ENCODE measurements at regions not wholly inside any gene's neighbourhood (a gene's known extent, or its start where the extent isn't known, plus 50 kb on each side); places are given as distances from the start of the nearest gene placed in this dataset.
A peak's percentile ranks its signal among the peaks of the same experiment; 100 is the strongest.
"Not testable (repeated sequence)": the region's sequence is repeated elsewhere in the genome, so short reads cannot be mapped to it uniquely, and the experiment has no call there.

DNA sequence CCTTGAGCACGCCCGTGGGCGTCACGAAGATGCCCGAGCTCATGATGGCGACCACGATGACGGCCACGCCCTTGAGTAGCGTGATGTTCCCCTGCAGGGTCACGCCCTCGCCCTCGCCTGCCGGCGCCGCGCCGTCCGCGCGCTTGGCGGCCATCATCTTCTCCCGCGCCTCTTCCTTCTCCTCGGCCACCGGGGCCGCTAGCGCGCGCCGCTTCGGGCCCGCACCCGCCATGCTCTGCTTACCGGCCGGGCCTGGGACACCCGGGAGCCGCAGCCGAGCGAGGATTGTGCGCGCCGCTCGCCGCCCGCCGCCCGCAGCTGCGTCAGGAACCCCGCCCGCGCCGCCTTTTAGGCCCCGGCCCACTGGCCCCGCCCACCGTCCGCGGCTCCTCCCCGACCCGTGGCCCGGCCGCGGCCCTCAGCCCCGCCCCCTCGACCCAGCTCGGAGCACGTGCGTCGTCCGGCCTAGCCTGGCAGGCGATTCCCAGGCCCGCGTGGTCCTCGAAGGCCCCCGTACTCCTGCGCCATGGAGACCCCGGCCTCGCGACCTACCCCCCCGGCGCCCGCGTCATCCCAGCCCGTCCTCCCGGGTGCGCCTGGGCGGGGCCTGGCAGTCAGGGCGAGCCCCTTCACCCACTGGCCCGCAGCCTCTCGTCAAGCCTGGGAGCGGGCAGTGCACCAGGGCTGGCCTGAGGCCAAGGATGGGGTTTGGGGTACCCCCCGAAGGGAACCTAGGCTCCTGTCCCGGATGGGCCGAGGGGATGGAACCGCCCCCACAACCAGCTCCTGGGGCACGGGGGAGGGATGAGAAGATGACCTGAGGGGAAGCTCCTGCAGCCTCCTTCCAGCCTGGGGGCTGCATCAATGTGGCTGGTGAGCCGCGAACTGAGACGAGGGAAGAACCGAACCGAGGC is 79.0 kb upstream of the METTL9 start (continued):
- TF ChIP-seq GTF2F1 (IDR thresholded peaks at IDR 0.05; ENCODE audit: low read depth, low read length) (peak; percentile 28; the same call in 1 of the 2 replicates), TAF1 (IDR thresholded peaks at IDR 0.05; ENCODE audit: control insufficient read depth, extremely low read depth, insufficient read depth, low read length, severe bottlenecking) (peak; percentile 12), YY1 (IDR thresholded peaks at IDR 0.05; ENCODE audit: borderline replicate concordance in 1 of 3, control insufficient read depth in 1 of 3, extremely low read depth in 1 of 3, insufficient read depth in 3 of 3, insufficient read length in 1 of 3, insufficient replicate concordance in 2 of 3, low read depth in 1 of 3, low read length in 2 of 3) (peak in 2 of 3 experiments; percentile 83 to 87), CREB1 (IDR thresholded peaks at IDR 0.05) (peak; percentile 71; the same call in 1 of the 2 replicates), ELF4 (CRISPR knock-in tag; IDR thresholded peaks at IDR 0.05) (0 out of 2 replicates have a peak, but pooled peaks have one; percentile 29), ZNF165 (CRISPR knock-in tag; IDR thresholded peaks at IDR 0.05; ENCODE audit: borderline replicate concordance) (0 out of 2 replicates have a peak, but pooled peaks have one; percentile 29), POLR2G (IDR thresholded peaks at IDR 0.05; ENCODE audit: low read depth, low read length) (peak; percentile 87), ZBTB17 (CRISPR knock-in tag; IDR thresholded peaks at IDR 0.05) (peak; percentile 76; the same call in 1 of the 2 replicates), CBX3 (IDR thresholded peaks at IDR 0.05; ENCODE audit: borderline replicate concordance in 1 of 2, low read length in 2 of 2) (peak in 1 of 2 experiments; percentile 41; a peak in 1 of 3 replicates)
- TF ChIP-seq, protein P1, sequence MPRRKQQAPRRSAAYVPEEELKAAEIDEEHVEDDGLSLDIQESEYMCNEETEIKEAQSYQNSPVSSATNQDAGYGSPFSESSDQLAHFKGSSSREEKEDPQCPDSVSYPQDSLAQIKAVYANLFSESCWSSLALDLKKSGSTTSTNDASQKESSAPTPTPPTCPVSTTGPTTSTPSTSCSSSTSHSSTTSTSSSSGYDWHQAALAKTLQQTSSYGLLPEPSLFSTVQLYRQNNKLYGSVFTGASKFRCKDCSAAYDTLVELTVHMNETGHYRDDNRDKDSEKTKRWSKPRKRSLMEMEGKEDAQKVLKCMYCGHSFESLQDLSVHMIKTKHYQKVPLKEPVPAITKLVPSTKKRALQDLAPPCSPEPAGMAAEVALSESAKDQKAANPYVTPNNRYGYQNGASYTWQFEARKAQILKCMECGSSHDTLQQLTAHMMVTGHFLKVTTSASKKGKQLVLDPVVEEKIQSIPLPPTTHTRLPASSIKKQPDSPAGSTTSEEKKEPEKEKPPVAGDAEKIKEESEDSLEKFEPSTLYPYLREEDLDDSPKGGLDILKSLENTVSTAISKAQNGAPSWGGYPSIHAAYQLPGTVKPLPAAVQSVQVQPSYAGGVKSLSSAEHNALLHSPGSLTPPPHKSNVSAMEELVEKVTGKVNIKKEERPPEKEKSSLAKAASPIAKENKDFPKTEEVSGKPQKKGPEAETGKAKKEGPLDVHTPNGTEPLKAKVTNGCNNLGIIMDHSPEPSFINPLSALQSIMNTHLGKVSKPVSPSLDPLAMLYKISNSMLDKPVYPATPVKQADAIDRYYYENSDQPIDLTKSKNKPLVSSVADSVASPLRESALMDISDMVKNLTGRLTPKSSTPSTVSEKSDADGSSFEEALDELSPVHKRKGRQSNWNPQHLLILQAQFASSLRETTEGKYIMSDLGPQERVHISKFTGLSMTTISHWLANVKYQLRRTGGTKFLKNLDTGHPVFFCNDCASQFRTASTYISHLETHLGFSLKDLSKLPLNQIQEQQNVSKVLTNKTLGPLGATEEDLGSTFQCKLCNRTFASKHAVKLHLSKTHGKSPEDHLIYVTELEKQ (CRISPR knock-in tag; IDR thresholded peaks at IDR 0.05) = peak; percentile 64; the same call in 1 of the 2 replicates
- TF ChIP-seq, protein P2, sequence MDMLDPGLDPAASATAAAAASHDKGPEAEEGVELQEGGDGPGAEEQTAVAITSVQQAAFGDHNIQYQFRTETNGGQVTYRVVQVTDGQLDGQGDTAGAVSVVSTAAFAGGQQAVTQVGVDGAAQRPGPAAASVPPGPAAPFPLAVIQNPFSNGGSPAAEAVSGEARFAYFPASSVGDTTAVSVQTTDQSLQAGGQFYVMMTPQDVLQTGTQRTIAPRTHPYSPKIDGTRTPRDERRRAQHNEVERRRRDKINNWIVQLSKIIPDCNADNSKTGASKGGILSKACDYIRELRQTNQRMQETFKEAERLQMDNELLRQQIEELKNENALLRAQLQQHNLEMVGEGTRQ (CRISPR knock-in tag; IDR thresholded peaks at IDR 0.05) = peak; percentile 59
- not testable (repeated sequence) for TF ChIP-seq CREB1 (CRISPR knock-in tag; IDR thresholded peaks at IDR 0.05)
- TF ChIP-seq, protein P3, sequence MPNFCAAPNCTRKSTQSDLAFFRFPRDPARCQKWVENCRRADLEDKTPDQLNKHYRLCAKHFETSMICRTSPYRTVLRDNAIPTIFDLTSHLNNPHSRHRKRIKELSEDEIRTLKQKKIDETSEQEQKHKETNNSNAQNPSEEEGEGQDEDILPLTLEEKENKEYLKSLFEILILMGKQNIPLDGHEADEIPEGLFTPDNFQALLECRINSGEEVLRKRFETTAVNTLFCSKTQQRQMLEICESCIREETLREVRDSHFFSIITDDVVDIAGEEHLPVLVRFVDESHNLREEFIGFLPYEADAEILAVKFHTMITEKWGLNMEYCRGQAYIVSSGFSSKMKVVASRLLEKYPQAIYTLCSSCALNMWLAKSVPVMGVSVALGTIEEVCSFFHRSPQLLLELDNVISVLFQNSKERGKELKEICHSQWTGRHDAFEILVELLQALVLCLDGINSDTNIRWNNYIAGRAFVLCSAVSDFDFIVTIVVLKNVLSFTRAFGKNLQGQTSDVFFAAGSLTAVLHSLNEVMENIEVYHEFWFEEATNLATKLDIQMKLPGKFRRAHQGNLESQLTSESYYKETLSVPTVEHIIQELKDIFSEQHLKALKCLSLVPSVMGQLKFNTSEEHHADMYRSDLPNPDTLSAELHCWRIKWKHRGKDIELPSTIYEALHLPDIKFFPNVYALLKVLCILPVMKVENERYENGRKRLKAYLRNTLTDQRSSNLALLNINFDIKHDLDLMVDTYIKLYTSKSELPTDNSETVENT (CRISPR knock-in tag; IDR thresholded peaks at IDR 0.05) = peak; percentile 63
- TF ChIP-seq, protein P4, sequence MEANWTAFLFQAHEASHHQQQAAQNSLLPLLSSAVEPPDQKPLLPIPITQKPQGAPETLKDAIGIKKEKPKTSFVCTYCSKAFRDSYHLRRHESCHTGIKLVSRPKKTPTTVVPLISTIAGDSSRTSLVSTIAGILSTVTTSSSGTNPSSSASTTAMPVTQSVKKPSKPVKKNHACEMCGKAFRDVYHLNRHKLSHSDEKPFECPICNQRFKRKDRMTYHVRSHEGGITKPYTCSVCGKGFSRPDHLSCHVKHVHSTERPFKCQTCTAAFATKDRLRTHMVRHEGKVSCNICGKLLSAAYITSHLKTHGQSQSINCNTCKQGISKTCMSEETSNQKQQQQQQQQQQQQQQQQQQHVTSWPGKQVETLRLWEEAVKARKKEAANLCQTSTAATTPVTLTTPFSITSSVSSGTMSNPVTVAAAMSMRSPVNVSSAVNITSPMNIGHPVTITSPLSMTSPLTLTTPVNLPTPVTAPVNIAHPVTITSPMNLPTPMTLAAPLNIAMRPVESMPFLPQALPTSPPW (CRISPR knock-in tag; IDR thresholded peaks at IDR 0.05) = peak; percentile 88
- TF ChIP-seq, protein P5, sequence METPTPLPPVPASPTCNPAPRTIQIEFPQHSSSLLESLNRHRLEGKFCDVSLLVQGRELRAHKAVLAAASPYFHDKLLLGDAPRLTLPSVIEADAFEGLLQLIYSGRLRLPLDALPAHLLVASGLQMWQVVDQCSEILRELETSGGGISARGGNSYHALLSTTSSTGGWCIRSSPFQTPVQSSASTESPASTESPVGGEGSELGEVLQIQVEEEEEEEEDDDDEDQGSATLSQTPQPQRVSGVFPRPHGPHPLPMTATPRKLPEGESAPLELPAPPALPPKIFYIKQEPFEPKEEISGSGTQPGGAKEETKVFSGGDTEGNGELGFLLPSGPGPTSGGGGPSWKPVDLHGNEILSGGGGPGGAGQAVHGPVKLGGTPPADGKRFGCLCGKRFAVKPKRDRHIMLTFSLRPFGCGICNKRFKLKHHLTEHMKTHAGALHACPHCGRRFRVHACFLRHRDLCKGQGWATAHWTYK (CRISPR knock-in tag; IDR thresholded peaks at IDR 0.05) = peak; percentile 83; the same call in 1 of the 2 replicates
